ENCODE measurements at regions not wholly inside any gene's neighbourhood (a gene's known extent, or its start where the extent isn't known, plus 50 kb on each side); places are given as distances from the start of the nearest gene placed in this dataset.
A peak's percentile ranks its signal among the peaks of the same experiment; 100 is the strongest.

DNA sequence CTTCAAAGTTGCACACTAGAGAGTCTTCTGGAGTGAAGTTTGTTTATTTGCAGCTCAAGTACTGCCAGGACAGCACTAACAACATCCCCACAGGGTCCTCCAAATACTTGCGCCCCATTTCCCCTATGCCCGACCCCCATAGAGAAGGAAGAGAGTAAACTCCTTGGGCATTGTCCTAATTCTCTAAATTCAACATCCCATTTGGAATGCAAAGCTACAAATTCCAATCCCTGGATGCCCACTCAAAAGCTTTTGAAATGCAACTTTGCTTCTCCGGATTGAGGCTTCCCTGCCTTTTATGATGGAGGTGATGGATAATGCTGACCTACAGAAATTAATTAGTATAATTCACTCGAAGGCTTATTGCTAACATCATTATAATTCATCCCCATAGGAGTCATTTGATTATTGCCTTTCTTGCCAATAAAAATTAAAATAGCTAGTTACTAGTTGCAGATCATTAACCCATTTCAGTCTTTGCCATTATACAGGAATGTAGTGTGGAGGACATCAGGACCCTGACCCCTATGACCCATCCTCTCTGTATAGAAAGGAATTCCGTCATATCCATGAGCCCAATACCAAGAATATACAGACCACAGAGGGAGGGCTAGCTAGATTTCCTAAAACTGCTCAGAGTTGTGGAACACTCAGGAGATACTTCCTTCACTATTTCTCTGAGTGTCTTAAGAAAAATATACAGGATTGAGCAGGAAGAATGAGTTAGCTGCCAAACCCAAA is 277.6 kb downstream of the ZNF608 start:
- no peak overlapping the region for H4K5ac ChIP-seq (ENCODE audit: low read length)
- H2BK120ac ChIP-seq (ENCODE audit: low read depth, low read length), result no peak overlapping the region
- WGBS (ENCODE audit: extremely low coverage, insufficient coverage, low lambda C conversion rate), result no CpG with 5 or more reads among the region's 5 CpGs
- DNase-seq, result peak; percentile 34
- no peak overlapping the region for H2BK5ac ChIP-seq (ENCODE audit: low read length)
- H4K8ac ChIP-seq (ENCODE audit: low read depth, low read length), result peak overlapping the region; percentile 86
- H3K23ac ChIP-seq (ENCODE audit: low read length), result no peak overlapping the region
- no peaks in the 10 kb centered on the region for H3K36me3 ChIP-seq (ENCODE audit: control insufficient read depth, insufficient read depth, low read length)
- no peaks in the 10 kb centered on the region for H3K79me2 ChIP-seq (ENCODE audit: control insufficient read depth, insufficient read depth, low read length)
- peak overlapping the region; percentile 57 for H2BK15ac ChIP-seq (replicated peaks; ENCODE audit: low read depth)
- H3K4me3 ChIP-seq (ENCODE audit: low read length), result no peak overlapping the region
- no peaks in the 10 kb centered on the region for H3K79me1 ChIP-seq (ENCODE audit: low read length)
- no peak overlapping the region for H3K4me2 ChIP-seq (ENCODE audit: low read length)
- H3K18ac ChIP-seq (ENCODE audit: low read length), result no peak overlapping the region
- no peak overlapping the region for H3K27ac ChIP-seq (ENCODE audit: low read depth, low read length)
- H3K9ac ChIP-seq (ENCODE audit: low read length), result no peak overlapping the region
- H3K4ac ChIP-seq (ENCODE audit: low read depth, low read length), result no peak overlapping the region
- no peaks in the 10 kb centered on the region for H3K4me1 ChIP-seq (ENCODE audit: control insufficient read depth, low read depth, low read length)
- no peak overlapping the region for H2AK5ac ChIP-seq (ENCODE audit: low read length)
- H3K27me3 ChIP-seq (ENCODE audit: insufficient read depth, low read length, poor library complexity), result no peaks in the 10 kb centered on the region
- no peak overlapping the region for H3K56ac ChIP-seq (ENCODE audit: low read length)

- Histone ChIP-seq H3K79me1 (ENCODE audit: low read length) (no peaks in the 10 kb centered on the region), H3K79me2 (ENCODE audit: control insufficient read depth, insufficient read depth, low read length) (no peaks in the 10 kb centered on the region), H2AK5ac (ENCODE audit: low read length) (no peak overlapping the region), H3K4me2 (ENCODE audit: low read length) (no peak overlapping the region), H3K18ac (ENCODE audit: low read length) (no peak overlapping the region), H2BK15ac (replicated peaks; ENCODE audit: low read depth) (no peak overlapping the region), H3K4me1 (ENCODE audit: control insufficient read depth, low read depth, low read length) (no peaks in the 10 kb centered on the region), H3K56ac (ENCODE audit: low read length) (no peak overlapping the region), H2BK120ac (ENCODE audit: low read depth, low read length) (no peak overlapping the region), H3K23ac (ENCODE audit: low read length) (no peak overlapping the region), H4K8ac (ENCODE audit: low read depth, low read length) (no peak overlapping the region), H3K27me3 (ENCODE audit: insufficient read depth, low read length, poor library complexity) (no peaks in the 10 kb centered on the region), H3K4me3 (ENCODE audit: low read length) (no peak overlapping the region), H2BK5ac (ENCODE audit: low read length) (no peak overlapping the region), H4K5ac (ENCODE audit: low read length) (no peak overlapping the region), H3K9ac (ENCODE audit: low read length) (no peak overlapping the region), H3K27ac (ENCODE audit: low read depth, low read length) (no peak overlapping the region), H3K4ac (ENCODE audit: low read depth, low read length) (no peak overlapping the region), H3K36me3 (ENCODE audit: control insufficient read depth, insufficient read depth, low read length) (no peaks in the 10 kb centered on the region)
- DNase-seq, result no peak
- WGBS (ENCODE audit: extremely low coverage, insufficient coverage, low lambda C conversion rate), result no CpG with 5 or more reads among the region's 1 CpG
Observed at GRCh38 chr5:124467745-124468144, 278.7 kb downstream of the ZNF608 start.

GRCh38 chr5:124466011-124466410 is 280.4 kb downstream of the ZNF608 start:
- Histone ChIP-seq H3K4me1 (ENCODE audit: control insufficient read depth, low read depth, low read length) (no peaks in the 10 kb centered on the region), H3K27ac (ENCODE audit: low read depth, low read length) (no peak overlapping the region)
- no CpG with 5 or more reads among the region's 4 CpGs for WGBS (ENCODE audit: extremely low coverage, insufficient coverage, low lambda C conversion rate)

GRCh38 chr5:124463851-124464250 is 282.6 kb downstream of the ZNF608 start:
- Histone ChIP-seq H3K56ac (ENCODE audit: low read length) (no peak overlapping the region), H2BK120ac (ENCODE audit: low read depth, low read length) (no peak overlapping the region), H3K4me1 (ENCODE audit: control insufficient read depth, low read depth, low read length) (no peaks in the 10 kb centered on the region), H3K79me2 (ENCODE audit: control insufficient read depth, insufficient read depth, low read length) (no peaks in the 10 kb centered on the region), H4K5ac (ENCODE audit: low read length) (no peak overlapping the region), H3K18ac (ENCODE audit: low read length) (no peak overlapping the region), H3K4ac (ENCODE audit: low read depth, low read length) (no peak overlapping the region), H3K23ac (ENCODE audit: low read length) (no peak overlapping the region), H3K4me3 (ENCODE audit: low read length) (no peak overlapping the region), H2AK5ac (ENCODE audit: low read length) (no peak overlapping the region), H3K27me3 (ENCODE audit: insufficient read depth, low read length, poor library complexity) (no peaks in the 10 kb centered on the region), H2BK5ac (ENCODE audit: low read length) (no peak overlapping the region), H3K27ac (ENCODE audit: low read depth, low read length) (no peak overlapping the region), H3K36me3 (ENCODE audit: control insufficient read depth, insufficient read depth, low read length) (no peaks in the 10 kb centered on the region), H4K8ac (ENCODE audit: low read depth, low read length) (no peak overlapping the region), H2BK15ac (replicated peaks; ENCODE audit: low read depth) (peak overlapping the region; percentile 57), H3K4me2 (ENCODE audit: low read length) (no peak overlapping the region), H3K9ac (ENCODE audit: low read length) (no peak overlapping the region), H3K79me1 (ENCODE audit: low read length) (no peaks in the 10 kb centered on the region)
- DNase-seq, result no peak
- WGBS (ENCODE audit: extremely low coverage, insufficient coverage, low lambda C conversion rate), result no CpG with 5 or more reads among the region's 3 CpGs

More at GRCh38 chr5:124466011-124466410, 280.4 kb downstream of the ZNF608 start:
- Histone ChIP-seq H2AK5ac (ENCODE audit: low read length) (no peak overlapping the region), H3K4me2 (ENCODE audit: low read length) (no peak overlapping the region), H3K18ac (ENCODE audit: low read length) (no peak overlapping the region), H3K56ac (ENCODE audit: low read length) (no peak overlapping the region), H3K4me3 (ENCODE audit: low read length) (no peak overlapping the region), H3K79me1 (ENCODE audit: low read length) (no peaks in the 10 kb centered on the region), H3K27me3 (ENCODE audit: insufficient read depth, low read length, poor library complexity) (no peaks in the 10 kb centered on the region), H2BK5ac (ENCODE audit: low read length) (no peak overlapping the region), H2BK120ac (ENCODE audit: low read depth, low read length) (no peak overlapping the region), H3K79me2 (ENCODE audit: control insufficient read depth, insufficient read depth, low read length) (no peaks in the 10 kb centered on the region), H3K36me3 (ENCODE audit: control insufficient read depth, insufficient read depth, low read length) (no peaks in the 10 kb centered on the region), H3K4ac (ENCODE audit: low read depth, low read length) (no peak overlapping the region), H4K8ac (ENCODE audit: low read depth, low read length) (no peak overlapping the region), H3K23ac (ENCODE audit: low read length) (no peak overlapping the region), H4K5ac (ENCODE audit: low read length) (no peak overlapping the region), H3K9ac (ENCODE audit: low read length) (no peak overlapping the region), H2BK15ac (replicated peaks; ENCODE audit: low read depth) (no peak overlapping the region)
- DNase-seq, result no peak

DNA sequence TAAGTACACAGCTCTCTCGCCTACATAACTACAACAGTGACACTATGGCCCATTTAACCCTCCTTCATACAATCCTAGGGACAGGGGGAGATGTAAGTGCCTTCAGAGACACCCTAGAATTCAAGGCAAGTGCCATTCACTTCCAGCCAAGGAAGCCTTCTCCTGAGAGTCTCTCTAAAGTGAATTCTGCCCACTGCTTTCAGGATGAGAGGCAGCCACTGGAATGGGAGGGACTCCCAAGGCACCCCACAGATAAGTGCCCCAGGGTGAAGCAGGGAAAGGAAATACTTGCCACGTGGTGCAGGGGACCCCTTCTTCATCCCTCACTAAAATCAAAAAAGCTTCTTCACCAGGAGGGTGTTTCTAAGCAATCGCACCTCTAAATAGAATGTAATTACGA is 283.7 kb downstream of the ZNF608 start:
- Histone ChIP-seq H3K23ac (ENCODE audit: low read length) (no peak overlapping the region), H3K4me2 (ENCODE audit: low read length) (no peak overlapping the region), H3K4ac (ENCODE audit: low read depth, low read length) (no peak overlapping the region), H2BK5ac (ENCODE audit: low read length) (no peak overlapping the region), H3K56ac (ENCODE audit: low read length) (no peak overlapping the region), H3K4me1 (ENCODE audit: control insufficient read depth, low read depth, low read length) (no peaks in the 10 kb centered on the region), H4K5ac (ENCODE audit: low read length) (no peak overlapping the region), H3K9ac (ENCODE audit: low read length) (no peak overlapping the region), H4K8ac (ENCODE audit: low read depth, low read length) (no peak overlapping the region), H3K27me3 (ENCODE audit: insufficient read depth, low read length, poor library complexity) (no peaks in the 10 kb centered on the region), H3K4me3 (ENCODE audit: low read length) (no peak overlapping the region), H3K36me3 (ENCODE audit: control insufficient read depth, insufficient read depth, low read length) (no peaks in the 10 kb centered on the region), H2BK120ac (ENCODE audit: low read depth, low read length) (no peak overlapping the region), H3K18ac (ENCODE audit: low read length) (no peak overlapping the region), H3K27ac (ENCODE audit: low read depth, low read length) (no peak overlapping the region), H3K79me1 (ENCODE audit: low read length) (no peaks in the 10 kb centered on the region), H2AK5ac (ENCODE audit: low read length) (no peak overlapping the region), H3K79me2 (ENCODE audit: control insufficient read depth, insufficient read depth, low read length) (no peaks in the 10 kb centered on the region), H2BK15ac (replicated peaks; ENCODE audit: low read depth) (no peak overlapping the region)
- no CpG with 5 or more reads among the region's 4 CpGs for WGBS (ENCODE audit: extremely low coverage, insufficient coverage, low lambda C conversion rate)
- DNase-seq, result no peak

DNA sequence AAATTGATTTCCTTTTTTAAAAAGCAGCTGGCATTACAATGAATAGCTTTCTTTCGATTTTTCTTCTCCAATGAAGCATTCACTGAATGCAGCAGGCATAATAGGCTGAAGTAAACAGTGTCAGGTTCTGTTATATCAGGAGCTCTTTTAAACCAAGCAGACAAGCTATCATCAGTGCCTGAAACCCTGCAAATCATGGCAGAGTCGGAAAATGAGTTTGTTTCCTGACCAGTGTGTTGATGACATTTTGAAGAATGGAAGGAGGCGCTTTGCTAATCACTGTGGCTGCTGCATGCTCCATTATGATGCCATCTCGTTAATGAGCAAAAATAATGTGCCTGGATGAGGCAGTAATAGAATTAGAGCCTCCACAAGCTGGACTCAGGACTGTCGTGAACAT is 284.5 kb downstream of the ZNF608 start:
- no peak overlapping the region for H2BK5ac ChIP-seq (ENCODE audit: low read length)
- no peak for DNase-seq
- no peak overlapping the region for H3K4ac ChIP-seq (ENCODE audit: low read depth, low read length)
- no peak overlapping the region for H3K9ac ChIP-seq (ENCODE audit: low read length)
- no peaks in the 10 kb centered on the region for H3K27me3 ChIP-seq (ENCODE audit: insufficient read depth, low read length, poor library complexity)
- no peak overlapping the region for H2BK120ac ChIP-seq (ENCODE audit: low read depth, low read length)
- H3K4me3 ChIP-seq (ENCODE audit: low read length), result no peak overlapping the region
- H3K4me2 ChIP-seq (ENCODE audit: low read length), result no peak overlapping the region
- no CpG with 5 or more reads among the region's 5 CpGs for WGBS (ENCODE audit: extremely low coverage, insufficient coverage, low lambda C conversion rate)
- H3K56ac ChIP-seq (ENCODE audit: low read length), result no peak overlapping the region
- no peaks in the 10 kb centered on the region for H3K4me1 ChIP-seq (ENCODE audit: control insufficient read depth, low read depth, low read length)
- no peak overlapping the region for H4K5ac ChIP-seq (ENCODE audit: low read length)
- H3K27ac ChIP-seq (ENCODE audit: low read depth, low read length), result no peak overlapping the region
- no peaks in the 10 kb centered on the region for H3K79me1 ChIP-seq (ENCODE audit: low read length)
- H3K18ac ChIP-seq (ENCODE audit: low read length), result no peak overlapping the region
- no peaks in the 10 kb centered on the region for H3K36me3 ChIP-seq (ENCODE audit: control insufficient read depth, insufficient read depth, low read length)
- H3K79me2 ChIP-seq (ENCODE audit: control insufficient read depth, insufficient read depth, low read length), result no peaks in the 10 kb centered on the region
- no peak overlapping the region for H2BK15ac ChIP-seq (replicated peaks; ENCODE audit: low read depth)
- H2AK5ac ChIP-seq (ENCODE audit: low read length), result no peak overlapping the region
- no peak overlapping the region for H4K8ac ChIP-seq (ENCODE audit: low read depth, low read length)
- no peak overlapping the region for H3K23ac ChIP-seq (ENCODE audit: low read length)

Measured in mesendoderm (in vitro differentiated cells).